Transverse colon (tissue), 4 donors: ENCODE measurements at regions not wholly inside any gene's neighbourhood (a gene's known extent, or its start where the extent isn't known, plus 50 kb on each side); places are given as distances from the start of the nearest gene placed in this dataset.
A peak's percentile ranks its signal among the peaks of the same experiment; 100 is the strongest.
"Not testable (repeated sequence)": the region's sequence is repeated elsewhere in the genome, so short reads cannot be mapped to it uniquely, and the experiment has no call there.

ENCODE experiments used
- DNase-seq: peaks from one replicate; pipeline ENCODE4 v3.0.0-alpha.2; 2019
- H3K27ac ChIP-seq, 4 donors: fragments of 200-600 bp; sonication (generic); 2 replicates each; pipeline ENCODE4 v1.5.1; 2016 to 2018; ENCODE audit warnings: inconsistent platforms in 4 of 4
- H3K27me3 ChIP-seq: fragments of 200-600 bp; sonication (generic); 2 replicates; pipeline ENCODE4 v1.5.1; 2017; ENCODE audit warnings: inconsistent platforms
- H3K36me3 ChIP-seq, 4 donors: fragments of 200-600 bp; sonication (generic); 2 replicates each; pipeline ENCODE4 v1.5.1; 2017 to 2019; ENCODE audit warnings: inconsistent platforms in 4 of 4
- H3K4me1 ChIP-seq, 4 donors: fragments of 200-600 bp; sonication (generic); 2 replicates each; pipeline ENCODE4 v1.5.1; 2017 to 2020; ENCODE audit warnings: inconsistent platforms in 4 of 4
- H3K4me3 ChIP-seq, 4 donors: fragments of 200-600 bp; sonication (generic); 1 replicate in 1 of 4; 2 replicates in 3 of 4; pipeline versions ENCODE4 v1.5.1 to v1.6.1; 2017 to 2019; ENCODE audit warnings: inconsistent platforms in 4 of 4
- H3K9me3 ChIP-seq, 2 donors: fragments of 200-600 bp; sonication (generic); 2 replicates each; pipeline ENCODE4 v1.5.1; 2017 to 2019; ENCODE audit warnings: inconsistent platforms in 2 of 2
- CTCF ChIP-seq, 5 experiments: fragments of 200-600 bp in 3 of 5; fragments of 450-650 bp in 2 of 5; sonication (generic) in 3 of 5; IDR thresholded peaks; 1 replicate in 2 of 5; 2 replicates in 3 of 5; pipeline ENCODE4 v1.5.1; 2016 to 2017; ENCODE audit warnings: antibody characterized with exemption in 5 of 5, inconsistent platforms in 3 of 5, mild to moderate bottlenecking in 2 of 5, moderate library complexity in 1 of 5
- EP300 ChIP-seq: sonication (generic); formaldehyde crosslinking; IDR thresholded peaks from one replicate; pipeline ENCODE4 v1.6.1; 2017; ENCODE audit warnings: antibody characterized with exemption, low read depth
- POLR2A ChIP-seq: fragments of 450-650 bp; IDR thresholded peaks from one replicate; pipeline ENCODE4 v1.6.1; 2016; ENCODE audit warnings: antibody characterized with exemption, mild to moderate bottlenecking, moderate library complexity
- POLR2AphosphoS5 ChIP-seq, 3 donors: sonication (generic); formaldehyde crosslinking; IDR thresholded peaks; one replicate each; pipeline ENCODE4 v1.6.1; 2016; ENCODE audit warnings: antibody characterized with exemption in 3 of 3
- WGBS, 2 donors: methylation state at CpG; one replicate each; pipeline ENCODE4 v1.1.5; 2018; ENCODE audit warnings: low coverage in 1 of 2; 5-methylcytosine and 5-hydroxymethylcytosine counted together
- in situ Hi-C, 4 donors: fragments of 200-750 bp; cut with MboI; loops; one replicate each; pipeline versions ENCODE4 v1.15.0 to v1.15.1; 2017; ENCODE audit warnings: low sequenced_read_pairs in 3 of 4, low pct_ligation_motif_present in 1 of 4, low pct_unique_long_range_greater_than_20kb in 1 of 4
- intact Hi-C: fragments of 100-400 bp; cut with DNase I; formaldehyde crosslinking; loops from one replicate; pipeline ENCODE4 v1.15.1; 2023; ENCODE audit warnings: low total_unique reads

GRCh38 chr12:68393417-68393816 is 61.3 kb upstream of the MDM1 start:
- no peaks in the 10 kb centered on the region for H3K27me3 ChIP-seq
- intact Hi-C loops, result no loop called here
- no peak overlapping the region for H3K4me3 ChIP-seq
- no peaks in the 10 kb centered on the region for H3K9me3 ChIP-seq
- no peak for TF ChIP-seq EP300
- TF ChIP-seq POLR2A, result no peak
- TF ChIP-seq CTCF (IDR thresholded peaks at IDR 0.05), result no peak
- TF ChIP-seq POLR2AphosphoS5 (IDR thresholded peaks at IDR 0.05), result no peak
- no peak overlapping the region for H3K27ac ChIP-seq
- in situ Hi-C loops, result no loop called here
- peaks cover 0 to 5% (median 0%) of the 10 kb centered on the region in 4 donors for H3K4me1 ChIP-seq
- no peaks in the 10 kb centered on the region for H3K36me3 ChIP-seq
- WGBS, 2 donors, result 84 to 90% methylated on average over 2 to 4 of the region's 4 CpGs
- no peak for DNase-seq

DNA sequence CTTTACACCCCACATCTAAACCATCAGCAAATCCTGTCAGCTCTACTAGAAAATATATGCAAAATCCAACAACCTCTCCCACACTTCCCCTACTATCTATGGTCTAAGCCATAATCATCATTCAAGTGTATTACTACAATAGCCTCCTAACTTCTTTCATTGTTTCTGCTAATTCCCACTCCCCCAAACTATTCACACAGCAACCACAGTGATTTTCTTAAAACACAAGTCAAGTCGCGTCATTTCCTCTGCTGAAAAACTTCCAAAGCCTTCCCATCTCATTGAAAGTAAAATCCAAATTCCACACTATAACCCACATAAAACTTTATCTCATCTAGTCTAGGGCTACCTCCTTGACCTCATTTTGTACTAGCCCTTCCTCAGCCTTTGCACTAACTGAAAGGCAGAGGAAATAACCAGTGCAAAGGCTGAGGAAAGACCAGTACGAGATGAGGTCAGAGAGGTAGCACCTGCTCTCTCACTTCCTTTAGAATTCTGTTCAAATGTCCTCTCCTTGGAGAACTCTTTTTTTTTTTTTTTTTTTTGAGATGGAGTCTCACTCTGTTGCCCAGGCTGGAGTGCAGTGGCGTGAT is 65.5 kb upstream of the MDM1 start:
- Histone ChIP-seq H3K4me1 (peaks cover 0 to 5% (median under 1%) of the 10 kb centered on the region in 4 donors), H3K9me3 (no peaks in the 10 kb centered on the region), H3K27ac (no peak overlapping the region), H3K36me3 (no peaks in the 10 kb centered on the region), H3K27me3 (no peaks in the 10 kb centered on the region), H3K4me3 (no peak overlapping the region)
- WGBS, 2 donors, result 83 to 94% methylated on average over 3 to 4 of the region's 4 CpGs
- intact Hi-C loops, result no loop called here
- in situ Hi-C loops, result no loop called here
- DNase-seq, result no peak
- TF ChIP-seq EP300 (no peak), POLR2A (no peak), CTCF (IDR thresholded peaks at IDR 0.05) (no peak), POLR2AphosphoS5 (IDR thresholded peaks at IDR 0.05) (no peak)

- intact Hi-C loops, in situ Hi-C loops, H3K9me3 ChIP-seq, H3K36me3 ChIP-seq, H3K27ac ChIP-seq, H3K4me3 ChIP-seq, DNase-seq, H3K4me1 ChIP-seq, H3K27me3 ChIP-seq: not testable (repeated sequence)
- WGBS, 2 donors, result 91% methylated on average over 6 of the region's 6 CpGs; no CpG with 5 or more reads in 1 of the 2 donors
Observed at GRCh38 chr12:68398689-68399088, 66.5 kb upstream of the MDM1 start.

GRCh38 chr12:68400226-68400829 is 68.2 kb upstream of the MDM1 start:
- 54 to 61% methylated on average over 5 of the region's 5 CpGs for WGBS, 2 donors
- peak overlapping the region in 1 of 4 donors; percentile 9 for H3K27ac ChIP-seq

More at GRCh38 chr12:68400226-68400829, 68.2 kb upstream of the MDM1 start:
- no peak overlapping the region for H3K4me3 ChIP-seq
- no peak for DNase-seq
- in situ Hi-C loops (no loop called here), intact Hi-C loops (no loop called here)
- TF ChIP-seq POLR2A (no peak), EP300 (no peak), CTCF (IDR thresholded peaks at IDR 0.05) (no peak), POLR2AphosphoS5 (IDR thresholded peaks at IDR 0.05) (no peak)
- H3K36me3 ChIP-seq, result no peaks in the 10 kb centered on the region
- peaks cover 4 to 17% (median 7%) of the 10 kb centered on the region in 4 donors for H3K4me1 ChIP-seq
- no peaks in the 10 kb centered on the region for H3K27me3 ChIP-seq
- no peaks in the 10 kb centered on the region for H3K9me3 ChIP-seq
